SK-N-SH treated with all-trans-retinoic acid at 6 μM for 48 hours (cell line): ENCODE measurements at regions not wholly inside any gene's neighbourhood (a gene's known extent, or its start where the extent isn't known, plus 50 kb on each side); places are given as distances from the start of the nearest gene placed in this dataset.
"Not testable (repeated sequence)": the region's sequence is repeated elsewhere in the genome, so short reads cannot be mapped to it uniquely, and the experiment has no call there.

Experiments used
- ARNTL ChIP-seq: fragments of 450-650 bp; formaldehyde crosslinking; IDR thresholded peaks from 2 replicates; pipeline ENCODE4 v1.5.0; 2020; ENCODE audit warnings: low read depth, mild to moderate bottlenecking, moderate library complexity, borderline replicate concordance
- BACH2 ChIP-seq: fragments of 250-450 bp; sonication (Bioruptor Pico); IDR thresholded peaks from 2 replicates; pipeline ENCODE4 v1.9.0; 2021; ENCODE audit warnings: mild to moderate bottlenecking, borderline replicate concordance
- CREB5 ChIP-seq: fragments of 250-450 bp; sonication (Bioruptor Pico); IDR thresholded peaks from 2 replicates; pipeline ENCODE4 v1.5.1; 2020; ENCODE audit warnings: low read depth, mild to moderate bottlenecking, moderate library complexity
- ESRRG ChIP-seq: fragments of 250-450 bp; sonication (Bioruptor Pico); IDR thresholded peaks from 2 replicates; pipeline ENCODE4 v1.6.1; 2021; ENCODE audit warnings: mild to moderate bottlenecking
- ISL1 ChIP-seq: fragments of 250-450 bp; sonication (Bioruptor Pico); IDR thresholded peaks from 2 replicates; pipeline ENCODE4 v2.1.2; 2022; ENCODE audit warnings: mild to moderate bottlenecking, moderate library complexity
- OSR1 ChIP-seq: fragments of 250-450 bp; sonication (Bioruptor Pico); IDR thresholded peaks from 2 replicates; pipeline ENCODE4 v1.8.0; 2022; ENCODE audit warnings: moderate library complexity, mild to moderate bottlenecking, inconsistent platforms
- SNAI2 ChIP-seq: fragments of 250-450 bp; sonication (Bioruptor Pico); IDR thresholded peaks from 2 replicates; pipeline ENCODE4 v1.5.0; 2020; ENCODE audit warnings: mild to moderate bottlenecking, moderate library complexity
- TOX ChIP-seq: fragments of 250-450 bp; sonication (Bioruptor Pico); IDR thresholded peaks from 2 replicates; pipeline ENCODE4 v1.8.0; 2021; ENCODE audit warnings: mild to moderate bottlenecking, moderate library complexity, borderline replicate concordance
- ZC3H10 ChIP-seq: fragments of 250-450 bp; sonication (Bioruptor Pico); IDR thresholded peaks from 2 replicates; pipeline ENCODE4 v1.5.1; 2021; ENCODE audit warnings: mild to moderate bottlenecking, moderate library complexity
- ZFP3 ChIP-seq: fragments of 250-450 bp; sonication (Bioruptor Pico); IDR thresholded peaks from 2 replicates; pipeline ENCODE4 v1.5.0; 2020; ENCODE audit warnings: mild to moderate bottlenecking, moderate library complexity
- ZFP30 ChIP-seq: fragments of 450-650 bp; formaldehyde crosslinking; IDR thresholded peaks from 2 replicates; pipeline ENCODE4 v1.5.0; 2022; ENCODE audit warnings: mild to moderate bottlenecking, moderate library complexity

DNA sequence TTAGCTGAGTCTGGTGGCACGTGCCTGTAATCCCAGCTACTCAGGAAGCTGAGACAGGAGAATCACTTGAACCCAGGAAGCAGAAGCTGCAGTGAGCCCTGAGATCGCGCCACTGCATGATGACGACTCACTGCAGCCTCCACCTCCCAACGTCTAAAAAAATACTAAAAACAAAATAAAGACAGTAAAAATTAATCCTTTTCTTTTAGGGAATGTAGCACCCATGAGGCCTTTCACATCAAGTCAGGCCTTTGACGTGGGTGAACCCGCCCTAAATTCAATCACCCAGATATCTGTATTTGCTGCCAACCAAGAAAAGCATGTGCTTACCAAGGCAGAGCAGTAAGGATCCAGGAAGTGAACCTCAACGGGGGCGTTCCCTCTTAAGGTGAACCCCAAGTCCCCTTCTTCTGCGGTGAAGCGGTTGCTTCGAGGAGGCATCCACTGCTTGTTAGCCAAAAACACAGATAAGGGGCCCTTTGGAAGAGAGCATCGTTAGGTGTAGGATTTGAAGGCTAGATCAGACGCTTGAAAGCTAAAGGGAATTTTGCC lies 301.2 kb downstream of the GOLGA6L6 start:
- TF ChIP-seq CREB5; ZFP3 (CRISPR knock-in tag); ZC3H10; SNAI2 (CRISPR knock-in tag); ESRRG (CRISPR knock-in tag); ISL1; ARNTL (CRISPR knock-in tag); BACH2; TOX (CRISPR knock-in tag); ZFP30 (CRISPR knock-in tag); OSR1 (CRISPR knock-in tag): not testable (repeated sequence)
